GM12891 (cell line): ENCODE measurements at regions not wholly inside any gene's neighbourhood (a gene's known extent, or its start where the extent isn't known, plus 50 kb on each side); places are given as distances from the start of the nearest gene placed in this dataset.
"Not testable (repeated sequence)": the region's sequence is repeated elsewhere in the genome, so short reads cannot be mapped to it uniquely, and the experiment has no call there.

Source experiments
- DNase-seq: peaks from one replicate; pipeline ENCODE4 v3.0.0; 2011; ENCODE audit warnings: low spot score; ENCODE audit not compliant: insufficient read length
- FAIRE-seq: peaks from 2 replicates; lab custom pipeline; 2011; peaks lifted over from hg19 to GRCh38; lab: Jason Lieb, UNC
- PAX5 ChIP-seq: IDR thresholded peaks from 2 replicates; pipeline ENCODE4 v1.6.1; 2011; ENCODE audit warnings: low read length, moderate library complexity, mild to moderate bottlenecking; ENCODE audit not compliant: insufficient read depth, severe bottlenecking
- POLR2A ChIP-seq: IDR thresholded peaks from 2 replicates; pipeline ENCODE4 v1.6.1; 2011; ENCODE audit warnings: low read depth, low read length, control low read depth
- POLR2AphosphoS5 ChIP-seq: IDR thresholded peaks from 2 replicates; pipeline ENCODE4 v1.6.1; 2011; ENCODE audit warnings: low read depth, low read length, control low read depth
- POU2F2 ChIP-seq: IDR thresholded peaks from 2 replicates; pipeline ENCODE4 v1.6.1; 2011; ENCODE audit warnings: low read depth, mild to moderate bottlenecking, control low read depth, low read length, moderate library complexity
- SPI1 ChIP-seq: IDR thresholded peaks from 2 replicates; pipeline ENCODE4 v1.6.1; 2011; ENCODE audit warnings: low read depth, low read length, control low read depth
- TAF1 ChIP-seq: IDR thresholded peaks from 2 replicates; pipeline ENCODE4 v1.6.1; 2011; ENCODE audit warnings: low read depth, low read length, control low read depth

DNA sequence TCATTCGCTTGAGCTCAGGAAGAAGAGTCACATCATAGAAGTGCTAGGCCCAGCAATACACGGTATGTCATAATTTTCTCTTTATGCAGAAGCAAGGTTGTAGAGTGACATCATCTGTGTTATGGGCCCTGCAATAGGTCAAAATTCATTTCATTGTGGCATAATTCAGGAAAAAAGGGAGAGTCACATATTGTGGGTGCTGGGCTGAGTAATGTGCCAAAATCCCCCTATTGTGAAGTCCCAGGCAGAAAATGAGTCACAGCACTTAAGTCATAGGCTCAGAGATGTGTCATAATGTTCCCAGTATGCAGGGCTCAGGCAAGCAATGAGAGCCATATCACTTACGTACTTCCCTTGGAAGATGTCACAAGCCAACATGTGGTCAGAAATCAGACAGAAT lies 1092.6 kb upstream of the AMELY start:
- TF ChIP-seq PAX5 = no peak
- no peak for TF ChIP-seq POLR2AphosphoS5
- TF ChIP-seq SPI1 = no peak
- no peak for TF ChIP-seq POLR2A
- no peak for TF ChIP-seq TAF1
- TF ChIP-seq POU2F2 = no peak
- FAIRE-seq (no peak), DNase-seq (no peak)

DNA sequence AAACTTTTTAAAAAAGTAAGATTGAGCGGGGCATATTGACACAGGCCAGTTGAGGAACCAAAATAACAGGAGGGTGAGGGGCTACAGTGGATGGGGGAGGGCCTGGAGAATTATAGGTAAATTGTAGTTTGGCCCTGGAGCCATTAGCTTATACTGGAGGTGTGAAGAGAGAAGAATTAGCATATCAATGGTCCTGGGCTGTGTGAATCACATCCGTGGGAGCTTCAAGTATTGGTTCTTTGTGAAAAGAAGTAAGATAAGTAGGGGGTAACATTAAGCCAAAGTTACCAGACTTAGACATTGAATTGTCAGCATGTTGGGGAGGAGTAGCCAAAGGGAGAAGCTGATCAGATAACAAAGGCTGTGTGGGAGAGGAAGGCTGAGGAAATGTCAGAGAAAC lies 1085.2 kb upstream of the AMELY start:
- no peak for DNase-seq
- no peak for TF ChIP-seq POU2F2
- FAIRE-seq = no peak

DNA sequence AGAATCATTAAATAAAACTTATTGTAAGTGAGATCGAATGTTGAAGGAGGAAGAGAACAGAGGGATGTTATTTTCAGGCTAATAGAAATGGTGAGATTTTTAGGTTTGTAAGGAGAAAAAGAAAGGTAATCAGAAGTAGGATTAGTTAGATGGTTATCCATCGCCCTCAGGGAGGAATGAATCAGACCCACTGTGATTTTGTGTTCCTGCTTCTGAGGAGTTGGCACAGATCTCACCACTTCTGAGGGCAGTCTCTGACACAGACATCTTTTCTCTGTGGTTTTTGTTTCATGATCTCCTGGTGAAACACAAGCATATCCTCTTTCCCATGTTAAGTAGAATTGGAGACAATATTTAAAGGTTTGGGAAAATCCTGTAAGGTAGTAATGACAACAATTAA lies 1083.2 kb upstream of the AMELY start:
- FAIRE-seq, DNase-seq: not testable (repeated sequence)

DNA sequence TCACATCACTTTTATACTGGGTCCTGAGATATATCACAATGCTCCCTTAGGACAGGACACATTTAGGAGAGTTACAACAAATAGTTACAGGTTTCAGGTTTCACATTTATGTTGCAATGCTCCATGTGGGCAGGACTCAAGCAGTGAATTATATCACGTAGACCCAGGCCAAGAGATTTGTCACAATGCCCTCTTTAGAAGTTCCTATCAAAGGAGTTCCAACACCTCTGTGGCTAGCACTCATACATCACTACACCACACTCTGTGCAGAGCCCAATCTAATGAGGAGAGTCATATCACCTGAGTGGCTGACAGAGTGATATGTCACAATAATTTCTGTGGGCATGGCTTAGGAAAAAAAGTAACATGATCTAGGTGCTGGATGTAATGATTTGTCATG lies 1068.2 kb upstream of the AMELY start:
- TF ChIP-seq TAF1 (no peak), SPI1 (no peak), POU2F2 (no peak), PAX5 (no peak), POLR2AphosphoS5 (no peak), POLR2A (no peak)
- no peak for DNase-seq
- no peak for FAIRE-seq

DNA sequence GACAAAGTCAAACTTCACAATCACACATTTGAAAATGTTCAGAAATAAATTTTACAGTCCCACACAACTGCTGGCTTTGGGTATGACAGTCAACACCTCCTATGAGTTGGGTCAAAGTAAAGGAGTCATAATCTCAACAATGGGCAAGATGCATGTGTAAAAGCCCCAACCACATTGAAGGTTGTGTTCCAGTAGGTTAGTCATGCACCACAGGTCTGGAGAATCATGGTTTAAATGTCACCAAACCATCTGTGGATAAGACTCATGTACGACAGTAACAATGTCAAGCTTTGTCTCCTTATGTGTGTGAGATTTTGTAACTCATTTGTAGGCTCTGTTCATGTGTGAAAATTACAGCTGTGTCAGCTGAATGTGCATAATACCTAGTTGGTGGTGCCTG lies 1065.7 kb upstream of the AMELY start:
- DNase-seq (no peak), FAIRE-seq (no peak)
- no peak for TF ChIP-seq POU2F2
- TF ChIP-seq TAF1 = no peak
- TF ChIP-seq SPI1 = no peak
- TF ChIP-seq PAX5 = no peak
- TF ChIP-seq POLR2A = no peak
- TF ChIP-seq POLR2AphosphoS5 = no peak

DNA sequence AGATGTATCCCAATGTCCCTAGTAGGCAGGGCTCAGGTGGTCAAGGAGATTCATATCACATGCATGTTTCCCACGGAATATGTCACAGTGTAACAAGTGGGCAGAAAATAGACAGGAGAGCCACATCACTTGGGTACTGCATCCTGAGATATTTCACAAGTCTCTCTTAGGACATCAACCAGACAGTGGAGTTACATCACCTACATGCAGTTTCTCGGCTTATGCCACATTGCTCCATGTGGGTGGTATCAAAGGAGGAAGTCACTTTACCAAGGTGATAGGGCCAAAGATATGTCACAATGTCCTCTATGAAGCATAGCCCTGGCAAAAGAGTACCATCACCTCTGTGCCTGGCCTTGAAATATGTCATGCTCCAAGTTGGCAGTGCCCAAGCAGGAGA lies 1056.7 kb upstream of the AMELY start:
- TF ChIP-seq TAF1 (no peak), POLR2AphosphoS5 (no peak), SPI1 (no peak), PAX5 (no peak), POLR2A (no peak), POU2F2 (no peak)
- no peak for FAIRE-seq
- no peak for DNase-seq

DNA sequence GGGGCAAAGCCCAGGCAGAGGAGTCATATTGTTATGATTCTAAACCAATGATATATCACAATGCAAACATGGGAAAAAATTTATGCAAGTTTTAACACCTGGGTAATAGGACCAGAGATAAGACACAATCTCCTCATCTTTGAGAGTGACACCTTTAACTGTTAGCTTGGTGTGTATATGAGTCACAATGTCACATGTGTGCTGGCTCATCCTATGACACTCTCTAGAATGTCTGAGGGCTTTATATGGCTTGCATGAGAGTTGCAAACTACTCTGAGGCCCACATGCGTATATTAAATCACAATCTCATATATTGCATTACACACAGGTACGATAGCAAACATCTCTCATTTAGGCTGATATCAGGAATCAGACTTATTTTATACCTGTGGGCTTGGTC lies 1055.4 kb upstream of the AMELY start:
- DNase-seq = no peak
- no peak for FAIRE-seq

DNA sequence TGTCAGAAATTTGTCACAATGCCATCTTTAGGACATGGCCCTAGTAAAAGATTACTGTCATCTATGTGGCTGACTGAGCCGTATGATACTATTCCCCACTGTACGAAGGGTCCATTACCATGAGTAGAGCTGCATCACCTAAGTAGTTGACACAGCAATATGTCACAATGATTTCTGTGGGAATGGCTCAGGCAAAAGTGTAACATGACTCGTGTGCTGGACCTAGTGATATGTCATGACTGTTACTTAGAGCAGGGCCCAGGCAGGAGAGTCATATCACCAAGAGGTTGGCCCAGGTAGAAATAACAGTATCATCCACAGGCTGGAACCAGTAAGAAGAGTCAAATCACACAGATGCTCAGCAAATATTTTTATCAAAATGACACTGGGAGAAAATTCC lies 1051.8 kb upstream of the AMELY start:
- FAIRE-seq (no peak), DNase-seq (no peak)
- TF ChIP-seq PAX5 (no peak), POLR2A (no peak), TAF1 (no peak), POLR2AphosphoS5 (no peak), SPI1 (no peak), POU2F2 (no peak)

More for the DNA sequence above, 1055.4 kb upstream of the AMELY start:
- no peak for TF ChIP-seq POLR2AphosphoS5

DNA sequence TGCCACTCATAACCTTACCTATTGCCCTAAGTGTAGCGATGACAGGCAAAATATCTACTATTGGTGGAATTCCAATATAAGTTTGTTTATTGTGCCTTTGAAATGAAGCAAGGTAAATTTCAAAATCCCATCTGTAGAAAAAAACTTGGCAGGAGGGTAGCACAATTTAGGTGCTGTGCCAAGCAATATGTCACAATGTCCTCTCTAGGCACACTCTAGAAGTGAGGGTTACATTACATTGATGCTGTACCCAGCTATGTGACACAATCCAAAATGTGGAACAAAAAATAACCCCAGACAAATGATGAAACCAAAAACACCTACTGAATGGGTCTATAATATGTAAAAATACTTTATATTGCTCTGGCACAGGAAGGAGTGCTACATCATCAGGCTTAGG lies 1050.8 kb upstream of the AMELY start:
- no peak for DNase-seq
- FAIRE-seq = no peak
- TF ChIP-seq SPI1 = no peak
- TF ChIP-seq TAF1 = no peak
- no peak for TF ChIP-seq POLR2AphosphoS5
- no peak for TF ChIP-seq POLR2A
- no peak for TF ChIP-seq PAX5
- no peak for TF ChIP-seq POU2F2

DNA sequence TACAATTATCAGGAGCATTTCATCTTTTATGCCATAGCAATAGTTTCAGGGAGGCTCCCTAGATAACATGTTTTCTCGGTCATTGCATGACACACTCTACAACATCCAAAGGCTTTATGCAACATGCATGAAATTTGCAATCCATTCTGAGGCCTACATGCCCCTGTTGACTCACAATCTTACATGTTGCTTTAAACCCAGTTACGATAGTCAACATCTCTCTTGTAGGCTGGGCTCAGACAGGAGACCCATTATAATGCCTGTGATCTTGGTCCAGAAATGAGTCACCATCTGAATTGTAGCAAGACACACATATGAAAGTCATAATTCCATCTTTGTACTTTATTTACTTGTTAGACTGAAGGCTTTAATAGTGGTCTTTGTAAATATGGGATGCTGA lies 1050.3 kb upstream of the AMELY start:
- TF ChIP-seq TAF1 (no peak), POU2F2 (no peak), POLR2AphosphoS5 (no peak)
- no peak for FAIRE-seq
- DNase-seq = no peak

DNA sequence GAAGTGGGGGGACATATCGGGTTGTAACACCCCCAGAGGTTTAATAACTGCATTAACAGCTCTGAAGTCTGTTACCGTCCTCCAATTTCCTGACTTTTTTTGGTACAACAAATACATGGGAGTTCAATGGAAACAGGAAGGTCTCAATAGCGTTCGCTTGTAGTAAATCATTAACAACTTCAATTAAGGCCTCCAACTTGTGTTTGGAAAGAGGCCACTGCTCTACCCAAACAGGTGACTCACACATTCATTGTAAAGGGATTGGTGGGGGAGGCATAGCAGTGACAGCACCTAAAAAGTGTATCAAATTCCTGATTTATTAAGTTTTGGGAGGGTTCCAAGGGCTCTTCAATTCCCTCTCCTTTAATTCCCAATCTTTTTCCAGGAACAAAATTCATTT lies 1046.2 kb upstream of the AMELY start:
- no peak for FAIRE-seq
- TF ChIP-seq POLR2A (no peak), TAF1 (no peak), POLR2AphosphoS5 (no peak)
- DNase-seq = no peak
